Neural cell (in vitro differentiated cells): ENCODE measurements at regions not wholly inside any gene's neighbourhood (a gene's known extent, or its start where the extent isn't known, plus 50 kb on each side); places are given as distances from the start of the nearest gene placed in this dataset.

Source experiments
- H2AFZ ChIP-seq: fragments of 200-600, 300-800 bp; sonication (generic), shearing (Covaris generic); 2 replicates; pipeline ENCODE4 v1.6.0; 2014; ENCODE audit warnings: low read depth, mild to moderate bottlenecking, antibody characterized with exemption, low read length, moderate library complexity
- H3F3A ChIP-seq: fragments of 200-600 bp; shearing (Covaris generic); 2 replicates; pipeline ENCODE4 v1.6.1; 2016; ENCODE audit warnings: mild to moderate bottlenecking, moderate library complexity, mixed read lengths, antibody characterized with exemption, low read length; ENCODE audit not compliant: insufficient read depth, poor library complexity, severe bottlenecking
- H3K27ac ChIP-seq: fragments of 200-600, 300-800 bp; sonication (generic), shearing (Covaris generic); 2 replicates; pipeline ENCODE4 v1.5.1; 2014; ENCODE audit warnings: mild to moderate bottlenecking, low read length, moderate library complexity
- H3K27me3 ChIP-seq: fragments of 300-800, 200-600 bp; sonication (generic), shearing (Covaris generic); 2 replicates; pipeline ENCODE4 v1.6.0; 2014; ENCODE audit warnings: mild to moderate bottlenecking, low read depth, low read length, moderate library complexity; ENCODE audit not compliant: insufficient read depth
- H3K36me3 ChIP-seq: fragments of 300-800, 200-600 bp; sonication (generic), shearing (Covaris generic); 2 replicates; pipeline ENCODE4 v1.5.1; 2014; ENCODE audit warnings: mild to moderate bottlenecking, antibody characterized with exemption, low read length, moderate library complexity; ENCODE audit not compliant: insufficient read depth
- H3K4me2 ChIP-seq: fragments of 300-800, 200-600 bp; sonication (generic), shearing (Covaris generic); 2 replicates; pipeline ENCODE4 v1.6.0; 2014; ENCODE audit warnings: mild to moderate bottlenecking, low read length
- H3K4me3 ChIP-seq: fragments of 300-800, 200-600 bp; sonication (generic), shearing (Covaris generic); 2 replicates; pipeline ENCODE4 v1.5.1; 2014; ENCODE audit warnings: mild to moderate bottlenecking, low read length, moderate library complexity
- H3K79me2 ChIP-seq: fragments of 200-600 bp; shearing (Covaris generic); replicated peaks from 2 replicates; pipeline ENCODE4 v1.6.0; 2014; ENCODE audit warnings: mild to moderate bottlenecking, low read length, moderate library complexity; ENCODE audit not compliant: insufficient read depth
- H3K9ac ChIP-seq: fragments of 300-800, 200-600 bp; sonication (generic), shearing (Covaris generic); 2 replicates; pipeline ENCODE4 v1.6.1; 2016; ENCODE audit warnings: mild to moderate bottlenecking, low read length, mixed read lengths
- H3K9me2 ChIP-seq: fragments of 200-600 bp; shearing (Covaris generic); 2 replicates; pipeline ENCODE4 v1.6.1; 2016; ENCODE audit warnings: mild to moderate bottlenecking, low read length, mixed read lengths; ENCODE audit not compliant: insufficient read depth
- H3K9me3 ChIP-seq: fragments of 200-600, 300-800 bp; sonication (generic), shearing (Covaris generic); 2 replicates; pipeline ENCODE4 v1.6.1; 2016; ENCODE audit warnings: mild to moderate bottlenecking, mixed run types, low read length, moderate library complexity, mixed read lengths
- H4K20me1 ChIP-seq: fragments of 200-600 bp; shearing (Covaris generic); 2 replicates; pipeline ENCODE4 v1.6.1; 2016; ENCODE audit warnings: mild to moderate bottlenecking, mixed run types; ENCODE audit not compliant: insufficient read depth
- EP300 ChIP-seq: fragments of 450-650 bp; conservative IDR thresholded peaks from 2 replicates; pipeline ENCODE4 v1.6.1; 2014; ENCODE audit warnings: antibody characterized with exemption, mild to moderate bottlenecking, moderate library complexity; ENCODE audit not compliant: poor library complexity, severe bottlenecking
- EZH2 ChIP-seq: fragments of 200-600, 300-800 bp; shearing (Covaris generic), sonication (generic); IDR thresholded peaks from 2 replicates; pipeline ENCODE4 v1.6.1; 2014; ENCODE audit warnings: antibody characterized with exemption, low read length, borderline replicate concordance, mild to moderate bottlenecking; ENCODE audit not compliant: insufficient read depth, poor library complexity, severe bottlenecking
- MXI1 ChIP-seq: fragments of 450-650 bp; conservative IDR thresholded peaks from 2 replicates; pipeline ENCODE4 v1.6.1; 2014; ENCODE audit warnings: antibody characterized with exemption, mild to moderate bottlenecking; ENCODE audit not compliant: poor library complexity, severe bottlenecking
- POLR2AphosphoS5 ChIP-seq: IDR thresholded peaks from 2 replicates; pipeline ENCODE4 v1.6.1; 2012
- RAD21 ChIP-seq: fragments of 450-650 bp; conservative IDR thresholded peaks from 2 replicates; pipeline ENCODE4 v1.6.1; 2014; ENCODE audit warnings: antibody characterized with exemption, mild to moderate bottlenecking, moderate library complexity
- SMC3 ChIP-seq: fragments of 450-650 bp; conservative IDR thresholded peaks from 2 replicates; pipeline ENCODE4 v1.6.1; 2014; ENCODE audit warnings: antibody characterized with exemption, mild to moderate bottlenecking, moderate library complexity; ENCODE audit not compliant: poor library complexity
- TAF1 ChIP-seq: IDR thresholded peaks from 2 replicates; pipeline ENCODE4 v1.6.1; 2012; ENCODE audit warnings: low read depth
- TF ChIP-seq, protein P1 (sequence below): IDR thresholded peaks from 2 replicates; pipeline ENCODE4 v1.6.1; 2012; ENCODE audit warnings: borderline replicate concordance
- TF ChIP-seq, protein P2 (sequence below): fragments of 450-650 bp; IDR thresholded peaks from 2 replicates; pipeline ENCODE4 v1.5.1; 2014; ENCODE audit warnings: antibody characterized with exemption, mild to moderate bottlenecking, moderate library complexity; ENCODE audit not compliant: poor library complexity, severe bottlenecking

DNA sequence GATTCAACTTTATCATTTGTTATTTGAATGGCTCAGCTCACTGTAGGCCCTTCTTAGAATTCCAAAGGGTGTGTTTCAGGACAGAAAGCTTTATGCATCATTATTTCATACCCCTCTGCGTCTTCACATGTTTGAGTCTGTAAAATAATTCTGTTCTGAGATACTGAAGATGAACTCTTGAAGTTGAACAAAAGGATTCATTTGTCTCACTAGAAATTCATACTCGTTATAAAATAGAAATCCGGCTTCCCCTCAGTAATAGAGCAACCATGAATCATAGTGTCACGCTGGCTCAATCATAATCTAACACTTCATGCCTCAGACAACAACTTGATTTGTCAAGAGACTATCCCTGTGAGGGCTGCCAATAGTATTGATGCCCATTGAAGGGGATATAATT, 1015.4 kb upstream of the SEMA6D start:
- TF ChIP-seq MXI1 (no peak), EZH2 (no peak), POLR2AphosphoS5 (peak; percentile 56), RAD21 (no peak), TAF1 (no peak), SMC3 (no peak), EP300 (peak; percentile 40)
- TF ChIP-seq, protein P1, sequence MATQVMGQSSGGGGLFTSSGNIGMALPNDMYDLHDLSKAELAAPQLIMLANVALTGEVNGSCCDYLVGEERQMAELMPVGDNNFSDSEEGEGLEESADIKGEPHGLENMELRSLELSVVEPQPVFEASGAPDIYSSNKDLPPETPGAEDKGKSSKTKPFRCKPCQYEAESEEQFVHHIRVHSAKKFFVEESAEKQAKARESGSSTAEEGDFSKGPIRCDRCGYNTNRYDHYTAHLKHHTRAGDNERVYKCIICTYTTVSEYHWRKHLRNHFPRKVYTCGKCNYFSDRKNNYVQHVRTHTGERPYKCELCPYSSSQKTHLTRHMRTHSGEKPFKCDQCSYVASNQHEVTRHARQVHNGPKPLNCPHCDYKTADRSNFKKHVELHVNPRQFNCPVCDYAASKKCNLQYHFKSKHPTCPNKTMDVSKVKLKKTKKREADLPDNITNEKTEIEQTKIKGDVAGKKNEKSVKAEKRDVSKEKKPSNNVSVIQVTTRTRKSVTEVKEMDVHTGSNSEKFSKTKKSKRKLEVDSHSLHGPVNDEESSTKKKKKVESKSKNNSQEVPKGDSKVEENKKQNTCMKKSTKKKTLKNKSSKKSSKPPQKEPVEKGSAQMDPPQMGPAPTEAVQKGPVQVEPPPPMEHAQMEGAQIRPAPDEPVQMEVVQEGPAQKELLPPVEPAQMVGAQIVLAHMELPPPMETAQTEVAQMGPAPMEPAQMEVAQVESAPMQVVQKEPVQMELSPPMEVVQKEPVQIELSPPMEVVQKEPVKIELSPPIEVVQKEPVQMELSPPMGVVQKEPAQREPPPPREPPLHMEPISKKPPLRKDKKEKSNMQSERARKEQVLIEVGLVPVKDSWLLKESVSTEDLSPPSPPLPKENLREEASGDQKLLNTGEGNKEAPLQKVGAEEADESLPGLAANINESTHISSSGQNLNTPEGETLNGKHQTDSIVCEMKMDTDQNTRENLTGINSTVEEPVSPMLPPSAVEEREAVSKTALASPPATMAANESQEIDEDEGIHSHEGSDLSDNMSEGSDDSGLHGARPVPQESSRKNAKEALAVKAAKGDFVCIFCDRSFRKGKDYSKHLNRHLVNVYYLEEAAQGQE = no peak
- TF ChIP-seq, protein P2, sequence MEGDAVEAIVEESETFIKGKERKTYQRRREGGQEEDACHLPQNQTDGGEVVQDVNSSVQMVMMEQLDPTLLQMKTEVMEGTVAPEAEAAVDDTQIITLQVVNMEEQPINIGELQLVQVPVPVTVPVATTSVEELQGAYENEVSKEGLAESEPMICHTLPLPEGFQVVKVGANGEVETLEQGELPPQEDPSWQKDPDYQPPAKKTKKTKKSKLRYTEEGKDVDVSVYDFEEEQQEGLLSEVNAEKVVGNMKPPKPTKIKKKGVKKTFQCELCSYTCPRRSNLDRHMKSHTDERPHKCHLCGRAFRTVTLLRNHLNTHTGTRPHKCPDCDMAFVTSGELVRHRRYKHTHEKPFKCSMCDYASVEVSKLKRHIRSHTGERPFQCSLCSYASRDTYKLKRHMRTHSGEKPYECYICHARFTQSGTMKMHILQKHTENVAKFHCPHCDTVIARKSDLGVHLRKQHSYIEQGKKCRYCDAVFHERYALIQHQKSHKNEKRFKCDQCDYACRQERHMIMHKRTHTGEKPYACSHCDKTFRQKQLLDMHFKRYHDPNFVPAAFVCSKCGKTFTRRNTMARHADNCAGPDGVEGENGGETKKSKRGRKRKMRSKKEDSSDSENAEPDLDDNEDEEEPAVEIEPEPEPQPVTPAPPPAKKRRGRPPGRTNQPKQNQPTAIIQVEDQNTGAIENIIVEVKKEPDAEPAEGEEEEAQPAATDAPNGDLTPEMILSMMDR = no peak
- Histone ChIP-seq H3K79me2 (no peaks in the 10 kb centered on the region), H3K9ac (no peak overlapping the region), H3K27ac (peak overlapping the region; percentile 8), H3F3A (no peaks in the 10 kb centered on the region), H3K27me3 (no peaks in the 10 kb centered on the region), H3K36me3 (no peaks in the 10 kb centered on the region), H2AFZ (no peak overlapping the region), H3K4me2 (no peak overlapping the region), H3K4me3 (no peak overlapping the region), H3K9me3 (no peaks in the 10 kb centered on the region), H3K9me2 (no peaks in the 10 kb centered on the region), H4K20me1 (no peaks in the 10 kb centered on the region)

DNA sequence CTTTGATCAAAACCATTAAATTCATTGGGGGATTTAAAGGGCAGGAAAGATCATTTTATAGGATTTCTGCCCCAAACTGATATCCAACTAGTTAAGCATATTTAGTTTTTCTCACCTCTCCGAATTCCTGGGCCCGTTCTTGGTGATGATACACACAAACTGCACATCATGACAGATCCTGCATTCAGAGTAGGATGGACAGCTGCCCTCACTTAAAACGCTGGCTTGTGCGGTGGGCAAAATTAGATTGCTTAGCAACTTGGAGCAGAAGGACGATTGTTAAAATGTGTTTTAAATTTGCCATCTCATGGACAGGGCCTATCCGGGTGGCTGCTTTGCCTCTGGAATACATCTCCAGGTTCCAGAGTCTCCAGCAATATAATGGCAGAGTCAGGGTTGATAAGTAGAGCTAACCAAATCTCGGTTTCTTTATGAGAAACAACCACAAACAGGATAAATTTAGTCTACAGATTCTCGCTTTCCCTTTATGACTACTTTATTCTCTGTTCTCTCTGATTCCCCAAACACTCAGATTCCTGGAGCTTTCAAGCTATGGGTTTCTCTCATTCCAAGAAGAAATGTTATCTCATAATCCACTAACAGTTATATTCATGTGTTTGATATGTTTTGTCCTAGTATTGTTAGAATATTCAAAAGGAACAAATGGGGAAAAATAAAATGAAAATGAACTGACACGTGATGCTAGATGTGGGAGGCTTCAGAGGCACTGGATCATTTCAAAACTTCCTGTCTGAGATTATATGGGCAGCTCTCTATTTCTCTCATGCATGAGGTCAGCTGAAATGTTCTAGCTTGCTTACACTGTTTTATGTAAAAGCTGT, 1014.1 kb upstream of the SEMA6D start:
- TF ChIP-seq MXI1 (no peak), POLR2AphosphoS5 (no peak), RAD21 (no peak), EZH2 (no peak), SMC3 (no peak), TAF1 (no peak)
- TF ChIP-seq, protein P1 = no peak
- TF ChIP-seq, protein P2 = no peak

More for the DNA sequence above, 1014.1 kb upstream of the SEMA6D start:
- H3K27ac ChIP-seq = no peak overlapping the region
- H3K9me2 ChIP-seq = no peaks in the 10 kb centered on the region
- no peaks in the 10 kb centered on the region for H3K27me3 ChIP-seq
- no peak overlapping the region for H3K4me2 ChIP-seq
- no peaks in the 10 kb centered on the region for H3K9me3 ChIP-seq
- H3K9ac ChIP-seq = no peak overlapping the region
- no peaks in the 10 kb centered on the region for H3K36me3 ChIP-seq
- H3K79me2 ChIP-seq = no peaks in the 10 kb centered on the region
- no peaks in the 10 kb centered on the region for H4K20me1 ChIP-seq
- H3F3A ChIP-seq = no peaks in the 10 kb centered on the region
- no peak overlapping the region for H3K4me3 ChIP-seq
- H2AFZ ChIP-seq = no peak overlapping the region
